HG02938 (cell line): ENCODE measurements at regions not wholly inside any gene's neighbourhood (a gene's known extent, or its start where the extent isn't known, plus 50 kb on each side); places are given as distances from the start of the nearest gene placed in this dataset.
"Not testable (repeated sequence)": the region's sequence is repeated elsewhere in the genome, so short reads cannot be mapped to it uniquely, and the experiment has no call there.

Source experiments
- ATAC-seq: cut with Tn5 transposase; IDR thresholded peaks from one replicate; pipeline ENCODE4 v1.9.1; 2021; ENCODE audit warnings: mild to moderate bottlenecking, moderate library complexity; ENCODE audit not compliant: unreplicated experiment

DNA sequence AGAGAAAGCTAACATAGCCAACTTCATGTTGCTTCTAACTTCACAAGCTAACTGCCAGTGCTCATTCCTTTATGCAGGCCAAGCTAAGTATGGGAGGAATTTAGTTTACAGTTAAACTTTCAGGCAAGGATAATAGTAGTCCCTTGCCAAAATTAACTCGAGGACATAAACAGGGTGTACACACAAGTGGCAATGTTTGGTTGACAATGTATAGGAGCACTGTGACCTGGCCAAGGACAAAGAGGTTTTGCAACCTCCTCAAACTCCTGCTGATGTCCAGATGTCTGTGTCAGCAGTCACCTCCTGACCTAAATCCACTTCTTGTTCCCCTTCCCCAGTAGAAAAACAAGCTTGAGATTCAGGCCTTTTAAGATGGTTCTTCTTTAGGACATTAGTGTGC lies 494.6 kb upstream of the KLF6 start:
- ATAC-seq = no peak

GRCh38 chr10:4278186-4278585 lies 493.2 kb upstream of the KLF6 start:
- no peak for ATAC-seq

DNA sequence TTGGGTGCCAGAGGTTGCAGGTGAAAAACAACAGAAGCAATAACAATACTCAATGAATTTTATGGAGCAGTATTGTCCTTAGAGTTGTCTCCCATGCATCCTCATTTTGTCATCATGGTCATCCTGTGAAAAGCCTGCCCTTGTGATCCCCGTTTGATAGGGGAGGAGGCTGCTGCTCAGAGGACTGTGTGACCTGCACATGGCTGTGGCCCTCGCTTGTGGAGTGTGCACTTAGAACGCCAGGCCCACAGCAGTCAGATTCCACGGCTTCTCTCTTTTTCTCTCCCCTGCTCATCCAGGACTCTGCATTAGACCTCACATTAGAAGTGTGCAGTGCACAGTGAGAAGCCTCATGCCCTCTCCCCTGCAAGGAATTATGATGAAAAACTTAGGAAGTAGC lies 491.1 kb upstream of the KLF6 start:
- ATAC-seq = no peak

DNA sequence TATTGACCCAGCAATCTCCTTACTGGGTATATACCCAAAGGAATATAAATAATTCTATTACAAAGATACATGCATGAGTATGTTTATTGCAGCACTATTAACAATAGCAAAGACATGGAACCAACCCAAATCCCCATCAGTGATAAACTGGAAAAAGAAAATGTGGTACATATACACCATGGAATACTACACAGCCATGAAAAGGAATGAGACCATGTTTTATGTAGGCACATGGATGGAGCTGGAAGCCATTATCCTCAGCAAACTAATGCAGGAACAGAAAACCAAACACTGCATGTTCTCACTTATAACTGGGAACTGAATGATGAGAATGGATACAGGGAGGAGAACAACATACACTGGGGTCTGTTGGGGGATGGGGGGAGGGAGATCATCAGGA lies 489.7 kb upstream of the KLF6 start:
- ATAC-seq = not testable (repeated sequence)

- no peak for ATAC-seq
Observed at GRCh38 chr10:4271193-4271592, 486.2 kb upstream of the KLF6 start.

- ATAC-seq = no peak
Observed at GRCh38 chr10:4270116-4270515, 485.1 kb upstream of the KLF6 start.

- ATAC-seq = not testable (repeated sequence)
Observed at GRCh38 chr10:4268490-4268889, 483.5 kb upstream of the KLF6 start.

- no peak for ATAC-seq
Observed at GRCh38 chr10:4267086-4267773, 482.2 kb upstream of the KLF6 start.

DNA sequence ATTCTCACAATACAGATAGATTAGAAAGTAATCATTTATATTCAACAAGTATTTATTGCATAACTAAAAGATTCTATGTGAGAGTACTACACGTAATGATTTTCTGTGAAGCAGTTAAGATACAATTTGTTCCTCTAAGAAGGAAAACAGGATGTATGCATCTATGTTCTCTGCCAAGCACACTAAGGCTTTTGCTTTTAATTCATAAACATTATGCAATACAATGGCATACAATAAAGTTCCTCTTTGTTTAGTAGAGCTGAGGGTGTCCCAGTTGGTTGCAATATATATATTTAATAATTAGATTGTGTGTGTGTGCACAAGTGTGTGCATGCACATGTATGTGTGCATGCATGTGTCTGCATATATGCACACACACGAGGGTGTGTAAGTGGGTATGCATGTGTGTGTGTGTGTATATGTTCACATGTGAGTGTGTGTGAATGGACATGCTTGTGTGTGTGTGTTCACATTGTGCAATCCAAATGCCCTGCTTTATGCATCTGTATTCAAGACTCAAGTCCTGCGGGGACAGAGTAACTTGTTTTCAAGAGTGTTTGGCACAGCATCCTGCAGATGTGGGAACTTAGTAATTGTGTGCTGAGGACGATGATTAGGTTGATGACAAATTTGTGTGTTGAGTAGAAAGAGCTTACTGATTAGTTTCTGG lies 481.5 kb upstream of the KLF6 start:
- ATAC-seq = no peak

- ATAC-seq = no peak
Observed at GRCh38 chr10:4265964-4266363, 481.0 kb upstream of the KLF6 start.

GRCh38 chr10:4264209-4264865 lies 479.3 kb upstream of the KLF6 start:
- no peak for ATAC-seq

- no peak for ATAC-seq
Observed at GRCh38 chr10:4263601-4263921, 478.6 kb upstream of the KLF6 start.

DNA sequence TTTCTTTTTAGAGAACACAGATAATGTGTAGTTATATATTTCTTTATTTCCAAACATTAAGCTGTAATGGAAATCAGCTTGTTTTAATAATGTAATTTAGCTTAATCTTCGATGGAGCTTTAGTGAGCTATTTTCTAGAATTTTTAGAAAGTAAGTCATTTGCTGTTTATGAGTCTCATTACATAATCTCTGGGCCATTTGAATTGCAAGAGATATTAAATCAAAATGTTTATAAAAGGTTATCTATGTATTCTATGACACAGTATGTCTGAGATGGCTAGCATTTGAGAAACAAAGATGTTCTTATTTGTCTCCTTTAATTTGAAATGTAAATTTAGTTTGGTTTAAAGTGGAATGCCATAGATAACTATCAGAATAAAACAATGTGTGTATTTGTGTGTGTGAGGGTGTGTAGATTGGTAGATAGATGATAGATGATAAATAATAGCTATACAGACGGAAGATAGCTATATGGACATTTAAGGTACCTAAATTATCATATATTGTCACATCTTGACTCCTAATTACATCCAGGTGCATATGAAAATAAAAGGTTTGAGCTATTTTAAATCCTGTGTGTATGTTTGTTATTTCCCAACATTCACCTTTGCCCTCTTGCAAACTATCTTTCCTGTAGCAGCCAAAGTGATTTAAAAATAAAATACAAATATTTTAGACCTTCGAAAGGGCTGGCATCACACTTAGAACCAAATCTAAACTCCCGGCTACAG lies 478.0 kb upstream of the KLF6 start:
- ATAC-seq = no peak

DNA sequence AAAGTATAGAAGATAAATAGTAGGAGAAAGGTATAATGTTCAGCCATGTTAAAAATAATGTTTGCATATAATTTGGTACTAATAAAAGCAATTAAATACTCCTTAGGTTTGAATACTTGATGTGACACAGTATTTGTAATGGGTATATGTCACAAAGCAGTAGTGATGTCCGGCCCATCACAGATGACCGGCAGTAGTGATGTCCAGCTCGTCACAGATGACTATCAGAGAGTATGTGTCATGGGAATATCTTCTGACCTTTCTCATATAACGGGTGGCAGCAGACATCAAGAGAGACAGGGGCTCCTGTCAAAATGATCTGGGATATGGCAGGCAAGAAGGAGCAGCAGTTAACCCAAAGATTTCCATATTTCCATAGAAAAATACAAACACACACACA lies 477.4 kb upstream of the KLF6 start:
- ATAC-seq = no peak

- no peak for ATAC-seq
Observed at GRCh38 chr10:4260483-4261124, 475.6 kb upstream of the KLF6 start.

DNA sequence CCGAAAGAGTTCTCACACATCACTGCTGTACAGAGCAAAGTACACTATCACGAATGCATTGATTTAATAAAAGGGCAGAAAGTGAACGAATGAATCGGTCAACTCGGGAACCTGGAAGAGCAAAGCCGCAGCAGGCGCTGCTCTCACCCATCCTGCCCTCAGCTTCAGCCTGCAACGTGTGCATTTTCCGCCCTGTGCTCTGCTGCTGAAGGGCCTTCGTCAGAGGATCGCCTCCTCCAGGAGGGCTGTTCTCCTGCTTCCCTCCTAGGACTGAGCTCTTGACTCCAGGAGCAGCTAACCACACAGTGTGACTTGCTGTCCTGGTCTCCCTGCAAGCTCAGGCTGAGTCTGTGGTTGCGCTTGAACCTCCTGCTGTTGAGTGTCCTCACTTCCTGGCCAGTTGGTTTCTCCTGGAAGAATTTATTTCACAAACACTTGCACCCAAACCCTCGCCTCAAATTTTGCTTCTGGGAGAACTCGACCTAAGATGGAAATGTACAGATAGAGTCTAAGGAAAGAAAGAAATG lies 473.0 kb upstream of the KLF6 start:
- ATAC-seq = no peak

- no peak for ATAC-seq
Observed at GRCh38 chr10:4256971-4257370, 472.0 kb upstream of the KLF6 start.

DNA sequence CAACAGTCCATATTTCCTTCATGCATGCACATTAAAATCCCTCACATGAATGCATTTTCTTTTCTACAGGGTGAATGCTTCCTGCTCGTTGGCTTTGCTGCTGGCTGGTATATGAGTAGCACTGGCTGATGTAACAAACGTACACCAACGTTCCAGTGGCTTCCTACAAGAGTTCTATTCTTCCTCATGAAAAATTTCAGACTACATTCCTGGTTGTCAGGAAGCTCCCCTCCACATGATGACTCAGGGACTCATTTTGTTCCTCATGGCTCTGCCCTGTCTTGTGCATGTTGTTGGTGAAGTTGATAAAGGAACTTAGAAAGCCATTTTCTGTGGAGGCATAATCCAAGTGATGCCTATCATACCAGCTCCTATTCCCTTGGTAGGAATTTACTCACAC lies 470.7 kb upstream of the KLF6 start:
- no peak for ATAC-seq

- no peak for ATAC-seq
Observed at GRCh38 chr10:4254101-4254994, 469.3 kb upstream of the KLF6 start.

- ATAC-seq = no peak
Observed at GRCh38 chr10:4252701-4253100, 467.7 kb upstream of the KLF6 start.
